GM21528 (cell line): ENCODE measurements at regions not wholly inside any gene's neighbourhood (a gene's known extent, or its start where the extent isn't known, plus 50 kb on each side); places are given as distances from the start of the nearest gene placed in this dataset.
"Not testable (repeated sequence)": the region's sequence is repeated elsewhere in the genome, so short reads cannot be mapped to it uniquely, and the experiment has no call there.

Source experiments
- ATAC-seq: cut with Tn5 transposase; IDR thresholded peaks from one replicate; pipeline ENCODE4 v1.9.1; 2021; ENCODE audit warnings: mild to moderate bottlenecking, moderate library complexity; ENCODE audit not compliant: unreplicated experiment, low FRiP score

DNA sequence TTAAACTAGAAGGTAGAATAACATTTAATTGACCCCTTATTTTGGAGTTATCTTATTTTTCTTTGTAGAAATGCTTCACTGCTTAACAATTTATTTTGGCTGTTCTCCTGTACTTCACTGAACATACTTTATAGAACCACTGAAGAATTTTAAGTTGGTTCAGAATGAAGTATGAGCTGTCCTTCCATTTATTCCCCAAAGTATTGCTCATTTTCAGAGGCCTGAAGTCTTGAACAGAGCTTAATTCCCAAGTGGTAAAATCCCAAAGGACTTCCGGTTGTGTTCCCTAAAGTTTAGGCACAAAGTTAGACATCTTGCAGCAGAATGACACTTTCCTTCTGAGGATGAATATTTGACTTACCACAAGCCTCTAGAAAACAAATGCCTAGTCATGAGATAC lies 233.3 kb downstream of the TINAG start:
- ATAC-seq: no peak

DNA sequence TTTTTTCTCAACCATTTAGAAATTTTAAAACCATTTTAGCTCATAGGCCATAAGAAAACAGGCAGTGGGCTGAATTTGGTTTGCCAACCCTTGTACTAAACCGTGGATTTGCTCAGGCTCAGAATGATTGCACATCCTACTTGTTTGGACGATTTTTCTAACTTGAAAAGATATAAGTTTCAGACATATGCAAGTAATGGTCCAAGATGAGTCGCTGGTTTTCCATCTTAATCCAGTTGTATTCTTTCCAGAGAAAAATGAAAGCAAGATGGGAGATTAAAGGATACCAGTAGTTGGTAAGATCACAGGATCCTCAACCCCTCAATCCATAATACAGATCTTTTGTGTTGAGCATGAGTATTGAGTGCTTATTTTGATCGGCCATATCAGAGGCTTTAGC lies 250.9 kb downstream of the TINAG start:
- ATAC-seq: no peak

DNA sequence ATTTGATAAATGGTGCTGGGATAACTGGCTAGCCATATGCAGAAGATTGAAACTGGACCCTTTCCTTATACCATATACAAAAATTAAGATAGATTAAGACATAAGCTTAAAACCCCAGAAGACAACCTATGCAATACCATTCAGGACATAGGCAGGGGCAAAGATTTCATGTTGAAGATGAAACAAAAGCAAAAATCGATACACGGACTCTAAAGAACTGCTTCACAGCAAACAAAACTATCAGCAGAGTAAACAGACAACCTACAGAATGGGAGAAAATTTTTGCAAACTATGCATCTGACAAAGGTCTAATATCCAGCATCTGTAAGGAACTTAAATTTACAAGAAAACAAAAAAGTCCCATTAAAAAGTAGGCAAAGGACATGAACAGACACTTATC lies 255.9 kb downstream of the TINAG start:
- ATAC-seq: not testable (repeated sequence)

DNA sequence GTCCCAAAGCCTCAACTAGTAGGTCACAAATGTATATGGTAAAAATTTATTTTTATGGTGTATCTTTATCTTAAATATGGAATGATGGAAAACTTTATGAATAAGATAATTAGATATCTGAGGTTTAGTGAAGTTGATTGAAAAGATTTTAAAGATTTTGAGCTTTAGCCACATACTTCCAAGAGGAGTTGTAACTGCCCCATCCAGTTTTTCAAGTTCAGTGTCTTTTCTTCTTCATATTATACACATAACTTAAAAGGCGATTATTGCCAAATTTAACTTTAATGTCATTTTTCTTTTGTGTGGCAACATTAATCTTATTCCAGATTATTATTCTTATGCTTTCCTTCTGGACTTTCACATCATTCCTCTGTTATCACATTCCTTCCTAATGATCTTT lies 266.4 kb downstream of the TINAG start:
- ATAC-seq: no peak

DNA sequence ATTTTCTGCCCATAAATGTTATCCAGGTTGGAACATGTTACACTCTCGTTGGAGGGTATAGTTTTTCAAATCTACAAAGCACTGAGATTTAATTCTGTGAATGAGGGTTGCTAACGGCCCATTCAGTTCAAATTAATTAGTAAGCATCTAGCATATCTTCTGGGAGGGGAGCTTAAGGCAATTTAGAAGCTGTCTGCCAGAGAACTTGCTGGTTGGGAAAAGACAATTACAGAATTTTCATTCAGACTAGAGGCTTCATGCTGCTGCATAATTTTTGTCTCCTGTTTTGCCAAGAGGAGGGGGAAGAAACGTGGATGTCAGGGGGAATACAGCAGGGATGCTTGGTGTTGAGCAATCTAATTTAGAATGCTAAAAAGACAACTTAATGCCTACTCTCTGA lies 268.3 kb upstream of the FAM83B start:
- no peak for ATAC-seq

DNA sequence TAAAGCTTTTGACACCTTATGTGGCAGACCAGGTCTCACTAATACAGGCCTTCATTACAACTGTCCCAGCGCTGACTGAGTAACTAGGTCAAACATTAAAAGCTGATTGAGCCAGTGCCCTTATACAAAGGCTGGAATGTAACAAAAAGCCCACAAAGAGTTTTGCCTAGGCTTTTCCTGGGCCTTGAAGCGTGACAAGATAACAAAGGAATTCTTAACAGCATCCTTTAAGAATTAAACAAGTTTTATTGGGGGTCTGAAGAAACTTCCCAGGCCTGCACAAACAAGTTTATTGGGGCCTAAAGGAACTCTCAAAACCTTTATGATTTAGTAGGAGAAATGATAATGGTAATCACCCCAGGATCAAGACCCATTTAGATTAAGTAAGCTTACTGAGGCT lies 267.6 kb upstream of the FAM83B start:
- no peak for ATAC-seq

DNA sequence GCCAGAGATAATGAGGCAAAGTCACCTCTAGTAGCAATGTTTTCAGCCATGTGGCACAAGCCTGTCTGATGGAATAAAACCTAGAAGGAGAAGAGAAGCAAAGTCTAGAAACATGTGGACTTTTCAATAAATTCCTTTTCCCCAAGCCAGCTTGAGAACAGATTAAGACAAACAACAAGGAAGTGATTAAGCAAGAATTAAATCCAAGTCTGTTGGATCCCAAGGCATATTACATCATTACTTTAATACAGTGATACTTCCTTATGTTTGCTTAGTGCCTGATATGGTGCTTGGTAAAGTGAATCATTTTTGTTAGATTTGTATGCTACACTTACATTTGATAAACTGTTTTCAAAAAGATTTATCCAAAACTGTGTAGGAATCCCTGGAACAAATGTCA lies 260.3 kb upstream of the FAM83B start:
- ATAC-seq: no peak

DNA sequence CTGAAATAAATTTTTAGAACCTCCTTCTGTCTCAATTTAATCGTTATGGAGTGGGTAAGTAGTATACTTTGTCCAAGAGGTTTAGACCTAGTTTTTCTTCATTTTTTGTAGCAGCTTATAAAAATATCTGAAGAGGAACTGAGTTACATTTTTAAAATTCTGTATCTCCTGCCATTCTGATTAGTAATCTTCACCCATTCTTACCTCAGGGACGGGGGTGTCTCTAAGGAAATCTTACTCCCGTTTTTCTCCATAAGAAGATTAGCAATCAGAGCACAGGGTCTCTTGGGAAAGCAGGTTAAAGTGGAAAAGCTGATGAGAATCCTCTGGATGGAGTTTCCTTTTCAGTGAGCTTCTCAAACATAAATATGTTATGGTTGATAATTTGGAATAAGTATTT lies 259.3 kb upstream of the FAM83B start:
- no peak for ATAC-seq

DNA sequence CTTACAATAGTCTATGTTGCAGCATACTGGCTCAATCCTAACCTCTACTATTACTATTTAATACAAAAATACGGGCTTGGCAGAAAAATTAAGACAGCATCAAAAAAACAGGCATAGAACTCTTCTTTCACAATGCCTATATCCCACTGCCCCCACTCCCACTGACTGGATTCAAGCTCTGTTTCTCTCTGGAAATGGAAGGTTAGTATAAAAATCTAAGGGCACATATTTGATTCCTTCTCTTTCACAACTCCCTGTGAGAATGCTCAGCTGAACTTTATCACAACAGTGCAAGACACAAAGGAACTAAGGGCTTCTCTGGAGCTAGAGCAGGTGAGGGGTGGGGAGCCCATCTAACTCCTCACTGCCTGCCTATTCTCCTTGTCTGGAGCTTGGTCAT lies 258.4 kb upstream of the FAM83B start:
- no peak for ATAC-seq

DNA sequence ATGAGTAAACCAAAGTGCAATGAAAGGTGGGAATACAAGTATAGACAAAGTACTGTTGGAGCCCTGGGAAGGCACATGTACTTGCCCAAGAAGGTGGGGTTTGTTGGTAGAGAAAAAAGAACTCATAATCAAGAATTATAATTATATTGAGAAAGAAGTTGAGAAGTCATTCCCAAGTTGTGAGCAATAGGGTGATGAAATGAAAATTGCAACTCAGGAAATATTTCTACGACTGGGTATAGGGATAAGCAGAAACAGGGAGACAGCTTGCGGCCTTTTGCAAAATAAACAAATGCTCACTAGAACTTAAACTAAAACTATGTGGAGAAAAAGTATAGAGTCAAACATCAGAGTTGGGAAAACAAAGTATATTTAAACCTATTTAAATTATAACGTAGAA lies 250.7 kb upstream of the FAM83B start:
- no peak for ATAC-seq

DNA sequence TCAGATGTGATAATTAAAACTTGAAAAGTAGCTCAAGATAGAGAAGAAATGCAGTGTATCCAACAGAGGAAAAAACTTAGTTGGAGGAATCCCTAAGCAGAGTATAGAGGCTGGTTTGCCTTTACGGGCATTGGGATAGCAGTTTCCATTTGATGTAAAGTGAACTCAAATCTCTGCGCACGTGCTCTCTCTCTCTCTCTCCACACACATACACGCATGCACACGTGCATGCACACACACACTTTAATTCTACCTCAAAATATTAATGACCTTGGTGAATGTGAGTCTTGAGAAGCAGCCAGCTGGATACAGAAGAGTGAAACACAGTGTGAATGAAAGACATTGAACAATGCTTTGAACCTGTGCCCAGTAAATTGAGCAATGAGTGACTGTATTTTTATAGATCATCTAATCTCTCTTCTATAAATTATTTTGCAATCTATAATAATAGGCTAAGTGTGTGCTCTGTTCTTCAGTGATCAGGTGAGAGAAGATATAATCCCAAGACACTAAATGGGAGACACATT lies 247.7 kb upstream of the FAM83B start:
- no peak for ATAC-seq

DNA sequence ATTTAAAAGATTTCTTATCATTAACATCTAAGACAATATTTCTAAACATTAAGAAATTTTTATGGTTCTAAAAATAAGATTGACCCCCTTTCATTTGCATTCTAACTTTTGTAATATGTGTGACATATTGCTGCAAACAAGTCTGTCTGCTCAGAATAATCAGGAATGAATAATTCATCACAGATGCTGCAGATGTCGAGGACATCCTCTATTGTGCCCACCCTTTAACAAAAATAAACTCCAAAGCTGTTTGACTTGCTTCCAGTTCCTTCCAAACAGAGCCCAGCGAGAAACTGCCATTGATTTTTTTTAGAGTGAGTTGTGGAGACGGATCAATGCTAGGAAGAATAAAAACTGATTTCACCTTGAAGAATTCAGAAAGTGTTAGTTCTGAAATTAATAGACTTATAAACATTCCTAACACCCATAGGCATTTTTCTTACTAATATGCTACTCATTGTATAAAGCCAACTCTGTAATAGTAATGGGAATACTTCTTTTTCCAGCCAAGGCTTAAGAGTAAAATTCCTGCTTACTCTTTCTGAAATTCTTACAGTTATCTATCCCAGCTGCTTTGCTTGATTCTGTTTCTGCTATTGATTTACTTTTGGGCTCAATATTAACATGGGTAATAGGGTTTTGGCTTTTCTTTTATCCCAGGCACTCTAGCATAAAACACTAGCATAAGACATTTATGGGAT lies 244.8 kb upstream of the FAM83B start:
- ATAC-seq: no peak

DNA sequence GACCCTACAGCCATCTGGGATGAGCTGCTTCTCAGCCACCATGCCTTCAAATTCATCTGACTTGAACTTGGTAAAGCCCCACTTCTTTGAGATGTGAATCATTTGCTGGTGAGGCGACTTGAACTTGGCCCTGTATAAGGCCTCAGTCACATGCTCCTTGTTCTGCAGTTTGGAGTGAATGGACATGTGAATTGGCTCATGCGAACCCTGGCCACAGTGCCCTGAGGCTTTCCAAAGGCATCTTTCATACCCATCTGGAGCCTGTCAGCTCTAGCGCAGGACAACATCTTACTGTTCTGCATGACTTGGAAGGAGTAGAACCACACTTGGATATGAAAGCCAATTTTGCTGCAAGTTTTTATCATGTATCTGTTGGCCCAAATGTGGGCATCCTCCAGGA lies 244.0 kb upstream of the FAM83B start:
- ATAC-seq: no peak

DNA sequence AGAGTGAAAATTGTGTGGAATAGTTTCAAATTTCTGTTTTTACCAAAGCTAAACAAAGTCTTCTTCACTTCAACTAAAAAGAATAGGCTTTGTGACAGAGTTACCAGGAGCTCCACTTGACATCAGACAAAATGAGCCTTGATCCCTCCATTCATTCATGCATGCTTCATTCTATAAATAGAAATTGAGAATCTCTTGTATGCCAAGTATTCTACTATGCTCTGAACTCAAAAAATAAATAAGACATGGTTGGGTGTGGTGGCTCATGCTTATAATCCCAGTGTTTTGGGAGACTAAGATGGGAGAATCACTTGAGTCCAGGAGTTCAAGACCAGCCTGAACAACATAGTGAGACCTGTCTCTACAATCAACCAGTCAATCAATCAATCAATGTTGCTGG lies 236.6 kb upstream of the FAM83B start:
- ATAC-seq: no peak

DNA sequence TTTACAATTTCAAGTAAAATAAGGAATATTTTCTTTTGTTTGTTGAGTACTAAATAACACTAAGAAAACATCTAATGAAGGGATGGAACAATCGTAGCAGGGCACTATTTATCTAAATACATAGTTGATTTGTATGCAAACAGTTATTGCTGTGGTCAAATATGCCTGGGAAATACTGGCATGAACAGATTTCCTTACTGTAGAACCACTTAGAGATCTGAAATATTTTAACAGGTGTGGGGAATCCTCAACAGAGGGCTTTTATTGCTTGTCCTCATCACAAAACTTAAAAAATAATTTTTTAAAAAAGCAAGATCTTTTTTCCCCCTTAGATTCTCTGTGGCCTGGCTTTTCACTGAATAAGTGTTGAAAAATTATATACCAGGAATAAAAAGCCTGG lies 233.0 kb upstream of the FAM83B start:
- no peak for ATAC-seq

DNA sequence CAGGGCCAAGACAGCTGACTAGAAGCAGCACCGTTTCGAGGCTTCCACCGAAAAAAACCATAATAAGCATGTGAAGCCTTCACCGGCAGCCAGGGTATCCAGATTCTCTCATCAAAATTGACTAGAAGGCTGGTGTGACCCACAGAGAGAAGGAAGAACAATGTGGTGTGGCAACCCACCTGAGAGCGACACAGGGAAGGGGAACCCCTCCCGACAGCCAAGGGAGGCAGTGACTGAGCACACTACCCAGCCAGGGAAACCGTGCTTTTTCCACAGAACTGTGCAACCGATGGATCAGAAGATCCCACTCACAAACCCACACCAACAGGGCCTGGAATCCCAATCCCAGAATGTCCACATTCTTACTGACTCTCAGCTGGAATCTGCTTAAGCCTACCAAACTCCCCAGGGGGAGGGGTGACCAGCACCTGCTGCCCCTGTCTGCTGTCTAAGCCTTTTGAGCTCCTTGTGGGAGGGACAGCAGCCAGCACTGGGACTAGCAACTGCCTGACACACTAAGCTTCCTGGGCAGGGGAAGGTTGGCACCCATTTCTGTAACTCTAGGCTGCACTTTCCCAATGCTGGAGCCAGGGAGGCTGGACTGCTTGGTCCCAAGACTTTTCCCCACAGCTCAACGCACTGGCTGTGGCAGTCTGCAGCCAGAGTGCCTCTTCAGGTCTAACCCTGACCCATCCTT lies 231.9 kb upstream of the FAM83B start:
- ATAC-seq: no peak

DNA sequence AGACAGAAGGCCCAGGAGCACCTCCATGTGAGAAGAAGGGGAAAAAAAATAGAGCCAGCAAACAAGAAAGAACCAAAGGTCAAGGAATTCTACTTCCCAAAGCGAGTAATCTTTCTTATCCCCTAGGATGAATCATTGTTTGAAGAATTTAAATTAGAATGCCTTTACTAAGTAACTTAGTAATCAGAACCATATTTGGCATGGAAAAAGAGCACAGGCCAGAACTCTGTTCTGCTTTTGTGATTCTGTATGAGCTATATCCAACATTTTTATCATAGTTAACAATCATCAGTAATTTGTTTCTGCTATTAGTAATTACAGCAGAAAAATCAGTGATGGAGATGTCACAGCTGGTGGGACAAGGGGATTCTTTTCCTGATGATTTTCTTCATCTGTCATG lies 228.8 kb upstream of the FAM83B start:
- no peak for ATAC-seq

DNA sequence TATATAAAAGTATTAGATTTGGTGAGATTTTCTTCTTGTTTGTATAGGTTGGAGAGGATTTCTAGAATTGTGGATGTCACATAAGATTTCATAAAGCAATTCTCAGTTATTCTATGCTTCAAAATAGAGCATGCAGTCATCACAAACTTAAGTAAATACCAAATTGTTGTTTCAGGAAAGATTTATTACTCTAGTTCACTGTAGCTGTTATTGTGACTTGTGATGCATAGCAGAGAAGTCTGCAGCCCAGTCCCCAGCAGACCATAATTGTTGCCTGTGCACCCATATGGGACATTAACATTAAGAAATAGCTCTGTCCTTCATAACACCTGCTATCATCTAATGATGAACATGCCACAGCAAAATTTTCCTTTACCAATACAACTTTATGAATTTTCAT lies 228.0 kb upstream of the FAM83B start:
- no peak for ATAC-seq

DNA sequence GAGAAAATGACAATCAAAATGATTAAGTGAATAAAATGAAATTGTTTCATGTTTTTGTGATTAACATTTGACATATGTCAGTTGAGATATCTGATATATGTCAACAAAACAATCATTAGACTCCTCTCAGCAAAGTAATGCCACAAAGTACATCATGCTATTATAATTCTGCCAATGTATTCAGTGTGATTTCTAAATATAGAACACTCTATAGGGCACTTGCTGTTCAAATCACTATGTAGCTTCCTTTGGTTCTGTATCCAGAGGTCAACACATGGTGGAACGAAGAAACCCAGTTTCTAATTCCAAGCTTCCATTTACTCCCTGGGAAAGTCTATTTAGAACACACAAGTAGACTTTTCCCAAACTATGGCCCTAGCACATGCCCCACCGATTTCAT lies 227.5 kb upstream of the FAM83B start:
- ATAC-seq: no peak

DNA sequence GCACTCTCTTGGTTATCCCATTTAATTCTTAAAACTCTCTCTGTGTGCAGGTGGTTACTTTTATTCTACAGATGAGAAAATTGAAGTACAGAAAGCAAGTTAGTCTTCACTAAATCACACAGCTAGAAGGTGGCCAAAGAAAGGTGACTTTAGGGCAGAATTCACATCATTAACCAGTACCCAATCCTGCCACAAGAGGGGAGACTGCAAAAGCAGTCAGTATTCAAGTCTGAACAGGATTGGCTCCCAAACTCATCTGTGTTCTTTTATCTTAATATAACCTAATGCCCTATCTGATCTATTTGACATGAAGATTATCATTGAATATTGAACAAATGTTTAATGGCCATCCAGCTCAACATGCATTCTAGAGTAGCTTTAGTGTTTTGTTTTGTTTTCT lies 225.3 kb upstream of the FAM83B start:
- peak; percentile 67 for ATAC-seq

DNA sequence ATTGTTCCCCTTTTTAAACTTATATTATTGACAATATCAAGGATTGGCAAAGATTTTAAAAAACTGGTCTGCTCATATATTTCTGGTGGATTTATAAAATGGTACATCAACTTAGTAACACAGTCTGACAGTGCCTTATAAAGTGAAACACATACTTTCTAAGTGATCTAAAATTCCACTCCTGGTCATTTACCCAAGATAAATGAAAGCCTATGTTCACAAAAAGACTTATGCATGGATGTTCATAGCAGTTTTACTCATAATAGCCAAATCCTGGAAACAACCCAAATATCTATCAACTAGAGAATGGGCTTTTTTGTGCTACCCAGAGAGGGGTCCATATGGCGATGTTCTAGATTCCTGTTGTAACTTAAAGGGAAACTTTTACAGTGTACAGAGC lies 222.4 kb upstream of the FAM83B start:
- ATAC-seq: no peak

DNA sequence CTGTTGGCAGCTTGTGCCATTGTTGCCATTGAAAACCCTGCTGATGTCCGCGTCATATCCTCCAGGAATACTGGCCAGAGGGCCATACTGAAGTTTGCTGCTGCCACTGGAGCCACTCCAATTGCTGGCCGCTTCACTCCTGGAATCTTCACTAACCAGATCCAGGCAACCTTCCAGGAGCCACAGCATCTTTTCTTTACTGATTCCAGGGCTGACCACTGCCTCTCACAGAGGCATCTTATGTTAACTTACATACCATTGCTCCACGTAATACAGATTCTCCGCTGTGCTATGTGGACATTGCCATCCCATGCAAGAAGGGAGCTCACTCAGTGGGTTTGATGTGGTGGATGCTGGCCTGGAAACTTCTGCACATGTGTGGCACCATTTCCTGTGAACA lies 221.8 kb upstream of the FAM83B start:
- no peak for ATAC-seq
